ENCODE measurements at regions not wholly inside any gene's neighbourhood (a gene's known extent, or its start where the extent isn't known, plus 50 kb on each side); places are given as distances from the start of the nearest gene placed in this dataset.
A peak's percentile ranks its signal among the peaks of the same experiment; 100 is the strongest.

- DNase-seq (ENCODE audit: low spot score) = no peak
- Histone ChIP-seq H3K9me3 (ENCODE audit: low read length) (no peaks in the 10 kb centered on the region), H2AFZ (ENCODE audit: low read length) (no peak overlapping the region), H3K79me2 (ENCODE audit: insufficient read depth, low read depth, low read length) (no peaks in the 10 kb centered on the region), H3K4me3 (ENCODE audit: low read depth, low read length, poor library complexity, severe bottlenecking) (no peak overlapping the region), H3K4me1 (ENCODE audit: insufficient read depth, low read length, poor library complexity, severe bottlenecking) (peaks cover 8% of the 10 kb centered on the region), H3K27ac (ENCODE audit: low read depth, low read length, poor library complexity, severe bottlenecking) (no peak overlapping the region), H3K9me2 (ENCODE audit: insufficient read depth, low read length) (no peaks in the 10 kb centered on the region), H3K4me2 (ENCODE audit: low read length) (no peak overlapping the region), H4K20me1 (ENCODE audit: insufficient read depth, low read length) (no peaks in the 10 kb centered on the region), H3K36me3 (ENCODE audit: insufficient read depth, low read length) (no peaks in the 10 kb centered on the region)
- ChIA-PET POLR2A (interaction anchor here (1.0 kb wide), 1 partner anchor 11 kb away, joined by 3 read pairs; no protein-coding TSS in a partner anchor), CTCF (ENCODE audit: unreplicated experiment) (no interaction called here)
- no TSS peak for BruUV-seq (replicated peaks)
- intact Hi-C loops (cut with micrococcal nuclease; ENCODE audit: unreplicated experiment) = no loop called here
- TF ChIP-seq EZH2phosphoT487 (IDR thresholded peaks at IDR 0.05; ENCODE audit: borderline replicate concordance, low read depth, low read length) (no peak), CTCF (conservative IDR thresholded peaks at IDR 0.05; ENCODE audit: low read length) (no peak)
Observed at GRCh38 chr14:73800970-73801515, 50.6 kb upstream of the PTGR2 start.

- Histone ChIP-seq H3K9me2 (ENCODE audit: insufficient read depth, low read length) (no peaks in the 10 kb centered on the region), H2AFZ (ENCODE audit: low read length) (peak overlapping the region; percentile 76), H3K4me2 (ENCODE audit: low read length) (peak overlapping the region; percentile 7; the same call in 1 of the 2 replicates), H3K4me1 (ENCODE audit: insufficient read depth, low read length, poor library complexity, severe bottlenecking) (peaks cover 8% of the 10 kb centered on the region), H3K36me3 (ENCODE audit: insufficient read depth, low read length) (no peaks in the 10 kb centered on the region), H3K4me3 (ENCODE audit: low read depth, low read length, poor library complexity, severe bottlenecking) (no peak overlapping the region), H3K79me2 (ENCODE audit: insufficient read depth, low read depth, low read length) (no peaks in the 10 kb centered on the region), H4K20me1 (ENCODE audit: insufficient read depth, low read length) (no peaks in the 10 kb centered on the region), H3K27ac (ENCODE audit: low read depth, low read length, poor library complexity, severe bottlenecking) (no peak overlapping the region), H3K9me3 (ENCODE audit: low read length) (no peaks in the 10 kb centered on the region)
- no TSS peak for BruUV-seq (replicated peaks)
- CTCF ChIA-PET (ENCODE audit: unreplicated experiment) = interaction anchor here (1.5 kb wide), 1 partner anchor 10 kb away, joined by 5 read pairs; no protein-coding TSS in a partner anchor
- TF ChIP-seq EZH2phosphoT487 (IDR thresholded peaks at IDR 0.05; ENCODE audit: borderline replicate concordance, low read depth, low read length) (no peak), CTCF (conservative IDR thresholded peaks at IDR 0.05; ENCODE audit: low read length) (no peak)
- POLR2A ChIA-PET = interaction anchor here (0.7 to 2.6 kb wide), 6 partner anchors 9 to 906 kb away, joined by 3 to 14 read pairs (median 6); no protein-coding TSS in a partner anchor
- no peak for DNase-seq (ENCODE audit: low spot score)
- intact Hi-C loops (cut with micrococcal nuclease; ENCODE audit: unreplicated experiment) = no loop called here
Observed at GRCh38 chr14:73797543-73798265, 53.9 kb upstream of the PTGR2 start.
